IMR-90 (cell line): ENCODE measurements at regions not wholly inside any gene's neighbourhood (a gene's known extent, or its start where the extent isn't known, plus 50 kb on each side); places are given as distances from the start of the nearest gene placed in this dataset.

ENCODE experiments used
- ATAC-seq: fragments of 200-7000 bp; cut with Tn5 transposase; 2 replicates; pipeline ENCODE4 v1.9.1; 2020; ENCODE audit warnings: low read depth, mild to moderate bottlenecking, moderate library complexity
- BruUV-seq: library from RNA; stranded (reverse); fragments of 400-500 nt; replicated peaks from 2 replicates; lab custom pipeline; 2021; lab: Mats Ljungman, UMichigan
- CTCF ChIA-PET: fragments of 300-600 bp; formaldehyde crosslinking; extraction: SDS; loops from one replicate; lab custom pipeline; 2021; ENCODE audit warnings: antibody characterized with exemption; lab: Yijun Ruan, JAX
- POLR2A ChIA-PET: fragments of 300-600 bp; sonication (Branson Sonifier 250); formaldehyde crosslinking; loops from one replicate; lab custom pipeline; 2022; ENCODE audit warnings: antibody characterized with exemption; ENCODE audit not compliant: unreplicated experiment; lab: Charles Lee
- DNase-seq: peaks from one replicate; pipeline ENCODE4 v3.0.0; 2013
- H2AFZ ChIP-seq: replicated peaks from 2 replicates; pipeline ENCODE3; 2013; ENCODE audit warnings: low read length, mild to moderate bottlenecking; ENCODE audit not compliant: poor library complexity
- H2AK5ac ChIP-seq: 2 replicates; pipeline ENCODE4 v1.6.1; 2013; ENCODE audit warnings: low read depth, low read length, inconsistent platforms
- H2AK9ac ChIP-seq: replicated peaks from 2 replicates; pipeline ENCODE3; 2013; ENCODE audit warnings: mild to moderate bottlenecking, low read depth, low read length, moderate library complexity; ENCODE audit not compliant: poor library complexity
- H2BK120ac ChIP-seq: 2 replicates; pipeline ENCODE4 v1.6.1; 2013; ENCODE audit warnings: low read depth, low read length, inconsistent platforms
- H2BK15ac ChIP-seq: 3 replicates; pipeline ENCODE4 v1.6.1; 2013; ENCODE audit warnings: low read depth, low read length, inconsistent platforms
- H2BK20ac ChIP-seq: 2 replicates; pipeline ENCODE4 v1.6.1; 2013; ENCODE audit warnings: low read depth, mild to moderate bottlenecking, inconsistent platforms, low read length, moderate library complexity
- H2BK5ac ChIP-seq: 2 replicates; pipeline ENCODE4 v1.6.1; 2013; ENCODE audit warnings: mild to moderate bottlenecking, low read depth, low read length, inconsistent platforms; ENCODE audit not compliant: poor library complexity, severe bottlenecking
- H3K14ac ChIP-seq: replicated peaks from 2 replicates; pipeline ENCODE4 v1.6.1; 2013; ENCODE audit warnings: low read depth, low read length, inconsistent platforms
- H3K18ac ChIP-seq: 2 replicates; pipeline ENCODE4 v1.6.1; 2013; ENCODE audit warnings: low read depth, low read length, control low read depth
- H3K23ac ChIP-seq: 2 replicates; pipeline ENCODE4 v1.6.1; 2013; ENCODE audit warnings: low read depth, low read length, inconsistent platforms
- H3K27ac ChIP-seq: 2 replicates; pipeline ENCODE4 v1.5.1; 2013; ENCODE audit warnings: mild to moderate bottlenecking, control low read depth, low read length; ENCODE audit not compliant: insufficient read depth
- H3K27me3 ChIP-seq: 2 replicates; pipeline ENCODE4 v1.6.1; 2013; ENCODE audit warnings: low read length; ENCODE audit not compliant: control insufficient read depth, insufficient read depth
- H3K36me3 ChIP-seq: 2 replicates; pipeline ENCODE4 v1.6.1; 2013; ENCODE audit warnings: low read length, mixed read lengths; ENCODE audit not compliant: control insufficient read depth, insufficient read depth
- H3K4ac ChIP-seq: 2 replicates; pipeline ENCODE4 v1.6.1; 2013; ENCODE audit warnings: low read depth, low read length, inconsistent platforms
- H3K4me1 ChIP-seq: 2 replicates; pipeline ENCODE4 v1.6.1; 2013; ENCODE audit warnings: low read length, mixed read lengths; ENCODE audit not compliant: control insufficient read depth, insufficient read depth
- H3K4me2 ChIP-seq: 2 replicates; pipeline ENCODE4 v1.6.1; 2013; ENCODE audit warnings: low read depth, mild to moderate bottlenecking, control low read depth, low read length, moderate library complexity
- H3K4me3 ChIP-seq: 2 replicates; pipeline ENCODE4 v1.5.1; 2013; ENCODE audit warnings: low read depth, mild to moderate bottlenecking, control low read depth, low read length, moderate library complexity; ENCODE audit not compliant: insufficient read depth
- H3K56ac ChIP-seq: 2 replicates; pipeline ENCODE4 v1.6.1; 2013; ENCODE audit warnings: low read length, inconsistent platforms; ENCODE audit not compliant: insufficient read depth; ENCODE audit errors: extremely low read depth
- H3K79me1 ChIP-seq, 2 experiments: 2 replicates each; pipeline ENCODE4 v1.6.1; 2013; ENCODE audit warnings: low read length in 2 of 2, inconsistent platforms in 1 of 2, low read depth in 1 of 2
- H3K9ac ChIP-seq: 2 replicates; pipeline ENCODE4 v1.6.1; 2013; ENCODE audit warnings: low read depth, low read length, control low read depth
- H3K9me1 ChIP-seq: 2 replicates; pipeline ENCODE4 v1.6.1; 2013; ENCODE audit warnings: low read length, inconsistent platforms; ENCODE audit not compliant: insufficient read depth
- H3K9me3 ChIP-seq: 2 replicates; pipeline ENCODE4 v1.6.1; 2013; ENCODE audit warnings: low read length; ENCODE audit not compliant: control insufficient read depth, insufficient read depth
- H4K20me1 ChIP-seq: 2 replicates; pipeline ENCODE4 v1.6.1; 2013; ENCODE audit warnings: low read length, inconsistent platforms; ENCODE audit not compliant: insufficient read depth
- H4K5ac ChIP-seq: 2 replicates; pipeline ENCODE4 v1.6.1; 2013; ENCODE audit warnings: mild to moderate bottlenecking, low read depth, low read length, control low read depth
- H4K8ac ChIP-seq, 2 experiments: 2 replicates each; pipeline ENCODE4 v1.6.1; 2013; ENCODE audit warnings: low read depth in 2 of 2, low read length in 2 of 2, control low read depth in 1 of 2, inconsistent platforms in 1 of 2
- H4K91ac ChIP-seq: 2 replicates; pipeline ENCODE4 v1.6.1; 2013; ENCODE audit warnings: low read depth, low read length, inconsistent platforms; ENCODE audit not compliant: insufficient read depth
- BHLHE40 ChIP-seq: fragments of 150-350 bp; IDR thresholded peaks from 2 replicates; pipeline ENCODE4 v1.6.1; 2016; ENCODE audit warnings: mild to moderate bottlenecking, low read depth, low read length
- CEBPB ChIP-seq: IDR thresholded peaks from 2 replicates; pipeline ENCODE4 v1.6.1; 2012; ENCODE audit warnings: low read depth, low read length, improper control_type of control experiment
- CHD1 ChIP-seq: IDR thresholded peaks from 2 replicates; pipeline ENCODE4 v1.6.1; 2012; ENCODE audit warnings: low read depth, low read length, improper control_type of control experiment
- FOS ChIP-seq: fragments of 150-350 bp; IDR thresholded peaks from 2 replicates; pipeline ENCODE4 v1.6.1; 2016; ENCODE audit warnings: low read depth, low read length
- MAFK ChIP-seq: IDR thresholded peaks from 2 replicates; pipeline ENCODE4 v1.6.1; 2012; ENCODE audit warnings: low read depth, low read length, improper control_type of control experiment
- MXI1 ChIP-seq: IDR thresholded peaks from 2 replicates; pipeline ENCODE4 v1.6.1; 2012; ENCODE audit warnings: low read depth, mild to moderate bottlenecking, low read length, moderate library complexity, borderline replicate concordance
- NFE2L2 ChIP-seq: fragments of 150-350 bp; IDR thresholded peaks from 2 replicates; pipeline ENCODE4 v1.6.1; 2016; ENCODE audit warnings: low read depth, mild to moderate bottlenecking, low read length
- POLR2A ChIP-seq: IDR thresholded peaks from 2 replicates; pipeline ENCODE4 v1.6.1; 2012; ENCODE audit warnings: mild to moderate bottlenecking, low read depth, low read length
- RCOR1 ChIP-seq: IDR thresholded peaks from 2 replicates; pipeline ENCODE4 v1.6.1; 2012; ENCODE audit warnings: mild to moderate bottlenecking, low read length, improper control_type of control experiment; ENCODE audit not compliant: insufficient replicate concordance
- RFX5 ChIP-seq: IDR thresholded peaks from 2 replicates; pipeline ENCODE4 v1.8.0; 2012; ENCODE audit warnings: low read depth, mild to moderate bottlenecking, low read length, moderate library complexity
- SMC3 ChIP-seq: fragments of 150-350 bp; IDR thresholded peaks from 2 replicates; pipeline ENCODE4 v1.6.1; 2016; ENCODE audit warnings: low read depth, mild to moderate bottlenecking, antibody characterized with exemption, low read length, moderate library complexity
- WGBS, 2 experiments: methylation state at CpG; one replicate each; pipeline versions ENCODE4 v1.1.5 to v1.1.7; 2013; ENCODE audit warnings: missing lambda C conversion rate in 2 of 2; ENCODE audit not compliant: insufficient read length in 1 of 2; ENCODE audit errors: extremely low coverage in 2 of 2; 5-methylcytosine and 5-hydroxymethylcytosine counted together
- dilution Hi-C: fragments of 300-500 bp; cut with HindIII; formaldehyde crosslinking; loops from one replicate; pipeline ENCODE4 v1.14.3; 2018; ENCODE audit warnings: low sequenced_read_pairs; ENCODE audit not compliant: unreplicated experiment
- in situ Hi-C: fragments of 300-500 bp; cut with MboI; formaldehyde crosslinking; loops from 3 replicates; pipeline ENCODE4 v1.14.3; 2019; ENCODE audit warnings: low sequenced_read_pairs, inconsistent platforms, mixed read lengths
- intact Hi-C: fragments of 100-400 bp; cut with micrococcal nuclease; formaldehyde crosslinking; loops from 2 replicates; pipeline ENCODE4 v1.10.0; 2022
- TF ChIP-seq, protein P1 (sequence below): fragments of 150-350 bp; IDR thresholded peaks from 2 replicates; pipeline ENCODE4 v1.6.1; 2016; ENCODE audit warnings: low read depth, mild to moderate bottlenecking, low read length, moderate library complexity, borderline replicate concordance
- TF ChIP-seq, protein P2 (sequence below): fragments of 150-350 bp; IDR thresholded peaks from 2 replicates; pipeline ENCODE4 v1.6.1; 2017; ENCODE audit warnings: mild to moderate bottlenecking, antibody characterized with exemption, low read length, low read depth

DNA sequence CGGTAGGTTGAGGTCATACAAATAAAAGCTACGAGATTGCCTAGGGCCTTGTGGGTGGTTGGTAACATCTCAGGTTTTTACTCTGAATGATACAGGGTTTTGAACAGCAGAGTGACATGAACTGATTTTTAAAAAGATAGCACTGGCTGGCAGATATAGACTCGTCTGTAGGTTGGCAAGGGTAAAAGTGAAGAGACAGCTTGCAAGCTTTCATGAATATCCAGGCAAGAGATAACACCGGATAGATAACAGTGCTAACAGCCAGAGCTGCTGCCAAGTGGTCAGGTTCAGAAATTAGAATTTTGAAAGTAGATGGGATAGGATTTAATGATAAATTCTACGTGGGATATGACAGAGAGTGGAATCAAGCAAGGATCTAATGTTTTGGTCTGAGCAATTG lies 299.7 kb upstream of the AADAT start:
- no peak overlapping the region for H2BK120ac ChIP-seq
- WGBS, 2 experiments: 15% methylated on average over 3 of the region's 5 CpGs; no CpG with 5 or more reads in 1 of the 2 experiments
- no peak overlapping the region for H3K4me3 ChIP-seq
- BruUV-seq: no TSS peak
- H2BK20ac ChIP-seq: no peak overlapping the region
- in situ Hi-C loops (no loop called here), intact Hi-C loops (no loop called here), dilution Hi-C loops (no loop called here)
- H2AK9ac ChIP-seq: no peak overlapping the region
- H3K9me3 ChIP-seq: peaks cover 12% of the 10 kb centered on the region
- H2AFZ ChIP-seq: no peak overlapping the region
- H4K8ac ChIP-seq: no peak overlapping the region
- H2BK15ac ChIP-seq: no peak overlapping the region
- ATAC-seq (no peak), DNase-seq (no peak)
- no peaks in the 10 kb centered on the region for H3K79me1 ChIP-seq
- no peak overlapping the region for H3K4me2 ChIP-seq
- H3K56ac ChIP-seq: no peak overlapping the region
- no peak overlapping the region for H2BK5ac ChIP-seq
- no peaks in the 10 kb centered on the region for H3K4me1 ChIP-seq
- H3K23ac ChIP-seq: no peak overlapping the region
- H3K4ac ChIP-seq: no peak overlapping the region
- H3K9me1 ChIP-seq: no peaks in the 10 kb centered on the region
- H3K9ac ChIP-seq: no peak overlapping the region
- H3K27me3 ChIP-seq: no peaks in the 10 kb centered on the region
- H3K18ac ChIP-seq: no peak overlapping the region; the same call in 1 of the 2 replicates
- H3K36me3 ChIP-seq: no peaks in the 10 kb centered on the region
- H2AK5ac ChIP-seq: no peak overlapping the region
- ChIA-PET CTCF (no interaction called here), POLR2A (no interaction called here)
- no peak overlapping the region for H4K5ac ChIP-seq
- H4K91ac ChIP-seq: no peak overlapping the region
- H3K27ac ChIP-seq: no peak overlapping the region
- no peak overlapping the region for H3K14ac ChIP-seq
- TF ChIP-seq CHD1: no peak
- TF ChIP-seq MAFK: no peak
- no peak for TF ChIP-seq RFX5
- no peak for TF ChIP-seq CEBPB
- TF ChIP-seq SMC3: no peak
- no peak for TF ChIP-seq POLR2A
- no peak for TF ChIP-seq BHLHE40
- TF ChIP-seq, protein P1, sequence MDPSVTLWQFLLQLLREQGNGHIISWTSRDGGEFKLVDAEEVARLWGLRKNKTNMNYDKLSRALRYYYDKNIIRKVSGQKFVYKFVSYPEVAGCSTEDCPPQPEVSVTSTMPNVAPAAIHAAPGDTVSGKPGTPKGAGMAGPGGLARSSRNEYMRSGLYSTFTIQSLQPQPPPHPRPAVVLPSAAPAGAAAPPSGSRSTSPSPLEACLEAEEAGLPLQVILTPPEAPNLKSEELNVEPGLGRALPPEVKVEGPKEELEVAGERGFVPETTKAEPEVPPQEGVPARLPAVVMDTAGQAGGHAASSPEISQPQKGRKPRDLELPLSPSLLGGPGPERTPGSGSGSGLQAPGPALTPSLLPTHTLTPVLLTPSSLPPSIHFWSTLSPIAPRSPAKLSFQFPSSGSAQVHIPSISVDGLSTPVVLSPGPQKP: no peak
- TF ChIP-seq FOS: no peak
- TF ChIP-seq, protein P2, sequence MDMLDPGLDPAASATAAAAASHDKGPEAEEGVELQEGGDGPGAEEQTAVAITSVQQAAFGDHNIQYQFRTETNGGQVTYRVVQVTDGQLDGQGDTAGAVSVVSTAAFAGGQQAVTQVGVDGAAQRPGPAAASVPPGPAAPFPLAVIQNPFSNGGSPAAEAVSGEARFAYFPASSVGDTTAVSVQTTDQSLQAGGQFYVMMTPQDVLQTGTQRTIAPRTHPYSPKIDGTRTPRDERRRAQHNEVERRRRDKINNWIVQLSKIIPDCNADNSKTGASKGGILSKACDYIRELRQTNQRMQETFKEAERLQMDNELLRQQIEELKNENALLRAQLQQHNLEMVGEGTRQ: no peak
- no peak for TF ChIP-seq RCOR1
- no peak for TF ChIP-seq MXI1
- TF ChIP-seq NFE2L2: no peak
- H4K20me1 ChIP-seq: no peaks in the 10 kb centered on the region
